Thyroid gland (tissue), 4 donors: ENCODE measurements at regions not wholly inside any gene's neighbourhood (a gene's known extent, or its start where the extent isn't known, plus 50 kb on each side); places are given as distances from the start of the nearest gene placed in this dataset.

Experiments used
- POLR2A ChIP-seq, 2 donors: fragments of 450-650 bp; IDR thresholded peaks; one replicate each; pipeline ENCODE4 v1.6.1; 2017; ENCODE audit warnings: antibody characterized with exemption in 2 of 2, mild to moderate bottlenecking in 2 of 2, moderate library complexity in 1 of 2
- TF ChIP-seq, protein P1 (sequence below), 6 experiments: fragments of 200-600 bp in 3 of 6; fragments of 450-650 bp in 3 of 6; sonication (generic) in 3 of 6; IDR thresholded peaks; one replicate each; pipeline ENCODE4 v1.5.1; 2016 to 2019; ENCODE audit warnings: antibody characterized with exemption in 6 of 6, mild to moderate bottlenecking in 2 of 6, inconsistent platforms in 1 of 6, moderate library complexity in 1 of 6

DNA sequence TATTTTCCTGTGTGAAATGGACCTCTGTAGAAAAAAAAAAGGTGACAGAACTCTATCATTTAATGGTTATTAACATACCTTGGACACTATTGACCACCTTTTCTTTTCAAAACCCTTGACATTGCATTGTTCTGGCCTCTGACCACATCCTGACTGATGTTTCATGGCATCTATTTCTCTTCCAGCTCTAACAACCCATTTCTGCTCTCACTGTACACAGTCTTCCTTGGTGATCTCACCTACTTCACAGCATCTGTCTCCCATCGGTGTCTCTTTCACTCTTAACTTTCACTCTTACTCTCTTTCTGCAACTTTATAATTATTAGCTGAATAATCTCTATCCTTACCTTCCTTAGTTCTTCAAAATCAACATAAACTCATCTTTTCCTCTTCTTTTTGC is 217.4 kb upstream of the CD96 start:
- TF ChIP-seq, protein P1, sequence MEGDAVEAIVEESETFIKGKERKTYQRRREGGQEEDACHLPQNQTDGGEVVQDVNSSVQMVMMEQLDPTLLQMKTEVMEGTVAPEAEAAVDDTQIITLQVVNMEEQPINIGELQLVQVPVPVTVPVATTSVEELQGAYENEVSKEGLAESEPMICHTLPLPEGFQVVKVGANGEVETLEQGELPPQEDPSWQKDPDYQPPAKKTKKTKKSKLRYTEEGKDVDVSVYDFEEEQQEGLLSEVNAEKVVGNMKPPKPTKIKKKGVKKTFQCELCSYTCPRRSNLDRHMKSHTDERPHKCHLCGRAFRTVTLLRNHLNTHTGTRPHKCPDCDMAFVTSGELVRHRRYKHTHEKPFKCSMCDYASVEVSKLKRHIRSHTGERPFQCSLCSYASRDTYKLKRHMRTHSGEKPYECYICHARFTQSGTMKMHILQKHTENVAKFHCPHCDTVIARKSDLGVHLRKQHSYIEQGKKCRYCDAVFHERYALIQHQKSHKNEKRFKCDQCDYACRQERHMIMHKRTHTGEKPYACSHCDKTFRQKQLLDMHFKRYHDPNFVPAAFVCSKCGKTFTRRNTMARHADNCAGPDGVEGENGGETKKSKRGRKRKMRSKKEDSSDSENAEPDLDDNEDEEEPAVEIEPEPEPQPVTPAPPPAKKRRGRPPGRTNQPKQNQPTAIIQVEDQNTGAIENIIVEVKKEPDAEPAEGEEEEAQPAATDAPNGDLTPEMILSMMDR (IDR thresholded peaks at IDR 0.05), result no peak
- TF ChIP-seq POLR2A (IDR thresholded peaks at IDR 0.05), result no peak
